ENCODE measurements at regions not wholly inside any gene's neighbourhood (a gene's known extent, or its start where the extent isn't known, plus 50 kb on each side); places are given as distances from the start of the nearest gene placed in this dataset.

DNA sequence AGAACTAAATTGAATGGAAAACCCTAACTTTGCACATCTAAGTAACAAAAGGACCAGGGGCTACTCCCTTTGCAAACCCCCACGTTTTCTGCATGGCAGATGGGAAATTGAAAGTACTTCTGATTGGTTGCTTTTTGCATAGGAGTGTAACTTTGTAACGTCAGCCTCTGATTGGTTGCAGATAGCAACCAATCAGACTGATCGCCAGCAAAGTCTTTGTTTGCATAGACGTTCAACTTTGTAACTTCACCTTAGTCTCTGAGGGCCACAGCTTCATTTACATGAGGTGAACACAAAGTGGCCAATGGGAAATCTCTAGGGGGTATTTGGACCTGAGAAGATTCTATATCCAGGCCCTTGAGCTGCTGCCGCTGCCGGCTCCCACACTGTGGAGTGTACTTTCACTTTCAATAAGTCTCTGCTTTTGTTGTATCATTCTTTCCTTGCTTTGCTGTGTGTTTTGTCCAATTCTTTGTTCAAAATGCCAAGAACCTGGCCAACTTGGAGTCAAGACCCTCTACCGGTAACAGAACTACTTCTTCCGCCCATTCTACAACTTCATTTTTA lies 102.5 kb upstream of the PRICKLE1 start:
- intact Hi-C loops (cut with DNase I) = no loop called here
- TF ChIP-seq, protein P1, sequence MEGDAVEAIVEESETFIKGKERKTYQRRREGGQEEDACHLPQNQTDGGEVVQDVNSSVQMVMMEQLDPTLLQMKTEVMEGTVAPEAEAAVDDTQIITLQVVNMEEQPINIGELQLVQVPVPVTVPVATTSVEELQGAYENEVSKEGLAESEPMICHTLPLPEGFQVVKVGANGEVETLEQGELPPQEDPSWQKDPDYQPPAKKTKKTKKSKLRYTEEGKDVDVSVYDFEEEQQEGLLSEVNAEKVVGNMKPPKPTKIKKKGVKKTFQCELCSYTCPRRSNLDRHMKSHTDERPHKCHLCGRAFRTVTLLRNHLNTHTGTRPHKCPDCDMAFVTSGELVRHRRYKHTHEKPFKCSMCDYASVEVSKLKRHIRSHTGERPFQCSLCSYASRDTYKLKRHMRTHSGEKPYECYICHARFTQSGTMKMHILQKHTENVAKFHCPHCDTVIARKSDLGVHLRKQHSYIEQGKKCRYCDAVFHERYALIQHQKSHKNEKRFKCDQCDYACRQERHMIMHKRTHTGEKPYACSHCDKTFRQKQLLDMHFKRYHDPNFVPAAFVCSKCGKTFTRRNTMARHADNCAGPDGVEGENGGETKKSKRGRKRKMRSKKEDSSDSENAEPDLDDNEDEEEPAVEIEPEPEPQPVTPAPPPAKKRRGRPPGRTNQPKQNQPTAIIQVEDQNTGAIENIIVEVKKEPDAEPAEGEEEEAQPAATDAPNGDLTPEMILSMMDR (IDR thresholded peaks at IDR 0.05) = no peak
- Histone ChIP-seq H3K9me3 (no peaks in the 10 kb centered on the region), H3K36me3 (no peaks in the 10 kb centered on the region), H3K27ac (no peak overlapping the region), H3K9ac (ENCODE audit: low read depth in 2 of 2, low read length in 2 of 2) (no peak overlapping the region), H3K4me3 (no peak overlapping the region), H3K27me3 (no peaks in the 10 kb centered on the region), H3K4me1 (no peaks in the 10 kb centered on the region)
- no peak for DNase-seq

DNA sequence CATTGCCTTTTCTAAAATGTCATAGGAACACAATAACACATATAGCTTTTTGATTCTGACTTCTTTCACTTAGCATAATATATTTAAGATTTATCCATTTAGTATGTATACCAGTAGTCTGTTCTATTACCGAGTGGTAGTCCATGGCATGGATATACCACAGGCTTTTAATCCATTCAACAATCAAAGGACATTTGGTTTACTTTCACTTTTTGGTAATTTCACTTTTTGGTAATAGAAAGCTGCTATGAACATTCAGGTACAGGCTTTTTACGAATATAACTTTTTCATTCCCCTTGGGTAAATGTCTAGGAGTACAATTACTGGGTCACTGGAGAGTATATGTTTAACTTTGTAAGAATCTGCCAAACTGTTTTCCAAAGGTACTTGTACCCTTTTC lies 100.7 kb upstream of the PRICKLE1 start:
- H3K9ac ChIP-seq (ENCODE audit: low read depth in 2 of 2, low read length in 2 of 2) = no peak overlapping the region
- H3K27me3 ChIP-seq = no peaks in the 10 kb centered on the region
- intact Hi-C loops (cut with DNase I) = no loop called here
- no peak overlapping the region for H3K27ac ChIP-seq
- no peaks in the 10 kb centered on the region for H3K36me3 ChIP-seq
- TF ChIP-seq, protein P1 (IDR thresholded peaks at IDR 0.05) = no peak
- no peaks in the 10 kb centered on the region for H3K4me1 ChIP-seq
- H3K4me3 ChIP-seq = no peak overlapping the region
- no peaks in the 10 kb centered on the region for H3K9me3 ChIP-seq
- no peak for DNase-seq

DNA sequence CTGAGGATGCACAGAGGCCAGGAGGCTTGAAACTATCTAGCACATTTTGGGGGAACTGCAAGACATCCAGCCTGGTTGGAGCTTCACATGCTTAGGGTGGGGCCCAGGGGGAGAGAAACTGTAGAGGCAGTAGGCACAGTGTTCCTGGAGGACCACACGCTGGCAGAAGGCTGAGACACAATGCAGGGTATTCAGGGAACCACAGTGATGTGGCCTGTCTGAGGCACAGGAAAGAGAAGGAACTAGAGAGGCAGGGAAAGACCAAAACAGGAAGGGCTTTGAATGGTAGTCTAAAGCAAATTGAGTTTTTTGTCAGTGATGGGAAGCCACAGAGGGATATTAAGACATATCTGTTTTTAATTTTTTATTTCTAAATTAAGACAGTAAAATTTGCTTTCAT lies 100.2 kb upstream of the PRICKLE1 start:
- intact Hi-C loops (cut with DNase I) = no loop called here
- Histone ChIP-seq H3K36me3 (no peaks in the 10 kb centered on the region), H3K4me1 (no peaks in the 10 kb centered on the region), H3K9ac (ENCODE audit: low read depth in 2 of 2, low read length in 2 of 2) (no peak overlapping the region), H3K27me3 (no peaks in the 10 kb centered on the region), H3K4me3 (no peak overlapping the region), H3K9me3 (no peaks in the 10 kb centered on the region), H3K27ac (no peak overlapping the region)
- TF ChIP-seq, protein P1 (IDR thresholded peaks at IDR 0.05) = no peak
- no peak for DNase-seq

DNA sequence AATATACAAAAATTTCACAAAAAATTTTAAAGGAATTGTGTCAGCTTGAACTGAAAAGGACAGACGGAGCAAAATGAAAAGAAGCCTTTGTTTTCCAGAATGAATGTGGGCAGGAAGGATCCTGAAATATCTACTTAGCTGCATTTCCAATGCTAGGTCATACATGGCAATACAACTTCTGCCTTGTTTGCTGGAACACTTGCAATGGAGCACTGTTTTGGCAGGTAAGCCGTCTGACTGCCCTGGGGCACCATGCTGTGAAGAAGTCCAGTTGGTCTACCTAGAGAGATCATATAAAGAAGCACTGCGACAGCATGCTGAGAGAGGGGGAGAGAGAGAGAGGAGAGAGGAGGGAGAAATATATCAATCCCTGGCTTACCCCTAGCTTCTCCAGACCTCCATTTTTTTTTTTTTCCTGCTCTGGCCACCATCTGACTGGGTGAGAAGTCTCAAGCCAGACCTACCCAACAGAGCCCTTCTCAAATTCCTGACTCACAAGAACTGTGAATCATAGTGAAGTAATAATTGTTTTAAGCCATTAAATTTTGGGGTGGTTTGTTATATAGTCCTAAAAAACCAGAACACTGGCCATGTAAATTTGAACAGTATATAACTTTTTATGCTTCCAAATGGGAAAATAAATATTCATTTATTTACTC lies 97.1 kb upstream of the PRICKLE1 start:
- Histone ChIP-seq H3K9me3 (no peaks in the 10 kb centered on the region), H3K4me3 (no peak overlapping the region), H3K4me1 (no peaks in the 10 kb centered on the region), H3K27me3 (no peaks in the 10 kb centered on the region), H3K9ac (ENCODE audit: low read depth in 2 of 2, low read length in 2 of 2) (no peak overlapping the region), H3K36me3 (no peaks in the 10 kb centered on the region), H3K27ac (no peak overlapping the region)
- TF ChIP-seq, protein P1 (IDR thresholded peaks at IDR 0.05) = no peak
- no peak for DNase-seq
- intact Hi-C loops (cut with DNase I) = no loop called here

DNA sequence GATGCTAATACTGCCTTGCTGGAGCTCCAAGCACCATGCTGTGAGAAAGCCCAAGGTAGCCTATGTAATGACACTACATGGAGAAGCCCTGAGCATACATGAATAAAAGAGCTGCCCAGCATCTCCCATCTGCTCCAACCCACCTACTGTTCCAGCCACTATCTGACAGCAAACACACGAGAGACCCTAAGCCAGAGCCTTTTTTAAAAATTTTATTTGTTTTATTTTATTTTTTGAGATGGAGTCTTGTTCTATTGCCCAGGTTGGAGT lies 95.2 kb upstream of the PRICKLE1 start:
- TF ChIP-seq, protein P1 (IDR thresholded peaks at IDR 0.05) = no peak
- no peaks in the 10 kb centered on the region for H3K36me3 ChIP-seq
- H3K27me3 ChIP-seq = no peaks in the 10 kb centered on the region
- no peak overlapping the region for H3K9ac ChIP-seq (ENCODE audit: low read depth in 2 of 2, low read length in 2 of 2)
- H3K9me3 ChIP-seq = no peaks in the 10 kb centered on the region
- intact Hi-C loops (cut with DNase I) = no loop called here
- no peaks in the 10 kb centered on the region for H3K4me1 ChIP-seq
- no peak overlapping the region for H3K4me3 ChIP-seq
- H3K27ac ChIP-seq = no peak overlapping the region
- no peak for DNase-seq
